Transverse colon (tissue), 3 donors: ENCODE measurements at regions not wholly inside any gene's neighbourhood (a gene's known extent, or its start where the extent isn't known, plus 50 kb on each side); places are given as distances from the start of the nearest gene placed in this dataset.

Experiments
- EP300 ChIP-seq: sonication (generic); formaldehyde crosslinking; IDR thresholded peaks from one replicate; pipeline ENCODE4 v1.6.1; 2017; ENCODE audit warnings: antibody characterized with exemption, low read depth
- TF ChIP-seq, protein P1 (sequence below), 5 experiments: fragments of 200-600 bp in 3 of 5; fragments of 450-650 bp in 2 of 5; sonication (generic) in 3 of 5; IDR thresholded peaks; 1 replicate in 2 of 5; 2 replicates in 3 of 5; pipeline ENCODE4 v1.5.1; 2016 to 2017; ENCODE audit warnings: antibody characterized with exemption in 5 of 5, inconsistent platforms in 3 of 5, mild to moderate bottlenecking in 2 of 5, moderate library complexity in 1 of 5

DNA sequence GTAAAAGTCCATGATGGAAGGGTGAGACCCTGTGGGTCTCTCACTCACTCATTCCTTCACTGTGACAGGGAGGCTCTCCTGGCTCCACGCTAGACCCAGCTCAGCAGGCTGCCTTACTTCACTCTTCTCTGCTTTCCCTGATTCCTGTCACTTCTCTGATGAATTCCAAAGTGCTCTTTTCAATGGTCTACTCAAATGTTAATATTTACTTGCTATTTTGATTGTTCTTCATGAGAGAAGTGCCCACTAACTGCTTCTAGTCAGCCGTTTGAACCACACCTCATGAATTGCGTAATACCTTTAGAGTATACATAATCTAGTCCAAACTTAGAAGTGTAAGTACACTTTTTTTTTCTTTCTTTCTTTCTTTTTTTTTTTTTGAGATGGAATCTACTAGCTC is 1350.2 kb upstream of the RAG2 start:
- TF ChIP-seq, protein P1, sequence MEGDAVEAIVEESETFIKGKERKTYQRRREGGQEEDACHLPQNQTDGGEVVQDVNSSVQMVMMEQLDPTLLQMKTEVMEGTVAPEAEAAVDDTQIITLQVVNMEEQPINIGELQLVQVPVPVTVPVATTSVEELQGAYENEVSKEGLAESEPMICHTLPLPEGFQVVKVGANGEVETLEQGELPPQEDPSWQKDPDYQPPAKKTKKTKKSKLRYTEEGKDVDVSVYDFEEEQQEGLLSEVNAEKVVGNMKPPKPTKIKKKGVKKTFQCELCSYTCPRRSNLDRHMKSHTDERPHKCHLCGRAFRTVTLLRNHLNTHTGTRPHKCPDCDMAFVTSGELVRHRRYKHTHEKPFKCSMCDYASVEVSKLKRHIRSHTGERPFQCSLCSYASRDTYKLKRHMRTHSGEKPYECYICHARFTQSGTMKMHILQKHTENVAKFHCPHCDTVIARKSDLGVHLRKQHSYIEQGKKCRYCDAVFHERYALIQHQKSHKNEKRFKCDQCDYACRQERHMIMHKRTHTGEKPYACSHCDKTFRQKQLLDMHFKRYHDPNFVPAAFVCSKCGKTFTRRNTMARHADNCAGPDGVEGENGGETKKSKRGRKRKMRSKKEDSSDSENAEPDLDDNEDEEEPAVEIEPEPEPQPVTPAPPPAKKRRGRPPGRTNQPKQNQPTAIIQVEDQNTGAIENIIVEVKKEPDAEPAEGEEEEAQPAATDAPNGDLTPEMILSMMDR (IDR thresholded peaks at IDR 0.05), result no peak
- TF ChIP-seq EP300, result no peak
